Liver (tissue), 7 donors: ENCODE measurements at regions not wholly inside any gene's neighbourhood (a gene's known extent, or its start where the extent isn't known, plus 50 kb on each side); places are given as distances from the start of the nearest gene placed in this dataset.

Source experiments
- DNase-seq: peaks from one replicate; pipeline ENCODE4 v3.0.0-alpha.2; 2017; ENCODE audit warnings: low spot score
- H3K27ac ChIP-seq, 2 donors: one replicate each; pipeline ENCODE4 v1.7.0; 2013; ENCODE audit warnings: inconsistent platforms in 2 of 2, low read length in 2 of 2, control low read depth in 1 of 2, low read depth in 1 of 2, mild to moderate bottlenecking in 1 of 2
- H3K27me3 ChIP-seq, 4 donors: one replicate each; pipeline versions ENCODE4 v1.6.1 to v1.7.0; 2013; ENCODE audit warnings: low read length in 3 of 4, inconsistent platforms in 1 of 4, mild to moderate bottlenecking in 1 of 4, moderate library complexity in 1 of 4; ENCODE audit not compliant: control insufficient read depth in 4 of 4, insufficient read depth in 4 of 4
- H3K36me3 ChIP-seq, 4 donors: one replicate each; pipeline versions ENCODE4 v1.6.1 to v1.7.0; 2013; ENCODE audit warnings: low read length in 3 of 4, mild to moderate bottlenecking in 3 of 4, low read depth in 1 of 4, moderate library complexity in 1 of 4; ENCODE audit not compliant: control insufficient read depth in 4 of 4, insufficient read depth in 3 of 4
- H3K4me1 ChIP-seq, 4 donors: one replicate each; pipeline versions ENCODE4 v1.6.1 to v1.7.0; 2013; ENCODE audit warnings: low read length in 3 of 4, mild to moderate bottlenecking in 3 of 4, moderate library complexity in 1 of 4; ENCODE audit not compliant: control insufficient read depth in 4 of 4, insufficient read depth in 4 of 4
- H3K4me3 ChIP-seq, 3 donors: one replicate each; pipeline versions ENCODE4 v1.6.1 to v1.7.0; 2013; ENCODE audit warnings: low read length in 3 of 3, control low read depth in 1 of 3, low read depth in 1 of 3, mild to moderate bottlenecking in 1 of 3
- H3K9ac ChIP-seq, 2 donors: one replicate each; pipeline ENCODE4 v1.7.0; 2013; ENCODE audit warnings: low read length in 2 of 2, mild to moderate bottlenecking in 2 of 2, moderate library complexity in 2 of 2, control low read depth in 1 of 2, low read depth in 1 of 2
- H3K9me3 ChIP-seq, 4 donors: one replicate each; pipeline versions ENCODE4 v1.6.1 to v1.7.0; 2013; ENCODE audit warnings: low read length in 3 of 4; ENCODE audit not compliant: control insufficient read depth in 4 of 4
- ATF3 ChIP-seq: IDR thresholded peaks from 2 replicates; pipeline ENCODE4 v1.6.1; 2016; ENCODE audit warnings: antibody characterized with exemption
- EGR1 ChIP-seq, 2 donors: IDR thresholded peaks; 2 replicates each; pipeline ENCODE4 v1.6.1; 2016 to 2018; ENCODE audit warnings: antibody characterized with exemption in 2 of 2, low read depth in 2 of 2
- FOXA1 ChIP-seq: IDR thresholded peaks from 2 replicates; pipeline ENCODE4 v1.6.1; 2016; ENCODE audit warnings: antibody characterized with exemption
- FOXA2 ChIP-seq: IDR thresholded peaks from 2 replicates; pipeline ENCODE4 v1.6.1; 2016; ENCODE audit warnings: antibody characterized with exemption
- GABPA ChIP-seq, 2 donors: IDR thresholded peaks in 1 of 2; conservative IDR thresholded peaks in 1 of 2; 2 replicates each; pipeline ENCODE4 v1.6.1; 2016; ENCODE audit warnings: antibody characterized with exemption in 2 of 2, mild to moderate bottlenecking in 1 of 2, moderate library complexity in 1 of 2
- HNF4G ChIP-seq: IDR thresholded peaks from 2 replicates; pipeline ENCODE4 v1.6.1; 2016; ENCODE audit warnings: antibody characterized with exemption
- NR2F2 ChIP-seq: IDR thresholded peaks from 2 replicates; pipeline ENCODE4 v1.6.1; 2016; ENCODE audit warnings: antibody characterized with exemption
- RAD21 ChIP-seq, 2 donors: IDR thresholded peaks; 2 replicates each; pipeline ENCODE4 v1.6.1; 2016; ENCODE audit warnings: antibody characterized with exemption in 2 of 2, mild to moderate bottlenecking in 2 of 2
- RXRA ChIP-seq, 2 donors: IDR thresholded peaks; 2 replicates each; pipeline ENCODE4 v1.6.1; 2017 to 2018; ENCODE audit warnings: antibody characterized with exemption in 2 of 2, mild to moderate bottlenecking in 1 of 2
- TAF1 ChIP-seq: conservative IDR thresholded peaks from 2 replicates; pipeline ENCODE4 v1.6.1; 2016; ENCODE audit warnings: antibody characterized with exemption, mild to moderate bottlenecking
- YY1 ChIP-seq: IDR thresholded peaks from 2 replicates; pipeline ENCODE4 v1.6.1; 2016; ENCODE audit warnings: antibody characterized with exemption, mild to moderate bottlenecking
- whole genome bisulfite sequencing: extraction: QIAGEN DNeasy Blood & Tissue Kit; methylation state at CpG from one replicate; pipeline ENCODE4 v1.1.7; 2013; 5-methylcytosine and 5-hydroxymethylcytosine counted together
- TF ChIP-seq, protein P1 (sequence below): IDR thresholded peaks from 2 replicates; pipeline ENCODE4 v1.6.1; 2016; ENCODE audit warnings: antibody characterized with exemption, mild to moderate bottlenecking
- TF ChIP-seq, protein P2 (sequence below): IDR thresholded peaks from 2 replicates; pipeline ENCODE4 v1.6.1; 2016; ENCODE audit warnings: antibody characterized with exemption
- TF ChIP-seq, protein P3 (sequence below): IDR thresholded peaks from 2 replicates; pipeline ENCODE4 v1.6.1; 2016; ENCODE audit warnings: antibody characterized with exemption
- donor health status: healthy.
- donor health status: healthy.
- donor health status: healthy.
- donor health status: healthy.

DNA sequence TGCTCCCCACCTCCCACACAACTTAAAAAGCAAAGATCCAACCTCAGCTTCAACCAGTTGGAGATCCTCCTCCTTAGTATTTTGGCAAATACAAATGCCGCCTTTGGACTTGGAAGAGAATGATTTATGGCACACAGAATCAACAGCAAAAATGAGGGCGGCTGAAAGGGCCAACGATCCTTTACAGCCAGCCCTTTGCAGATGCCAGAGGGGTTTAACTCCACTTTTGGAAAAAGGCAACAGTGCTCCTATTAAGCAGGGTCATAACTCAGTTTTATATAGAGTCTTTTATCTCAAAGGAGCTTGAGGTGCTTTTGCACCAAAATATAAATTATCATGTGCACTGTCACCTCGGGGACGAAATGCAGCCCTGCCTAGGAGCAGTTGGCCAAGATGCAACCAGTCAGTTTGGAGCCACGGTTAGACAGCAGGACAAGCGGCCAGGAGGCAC is 56.7 kb upstream of the JCAD start:
- 86% methylated on average over 7 of the region's 7 CpGs for WGBS
- Histone ChIP-seq H3K4me1 (peaks cover 0 to 2% (median 0%) of the 10 kb centered on the region in 4 donors), H3K9ac (no peak overlapping the region), H3K9me3 (no peaks in the 10 kb centered on the region), H3K27ac (no peak overlapping the region), H3K27me3 (peaks cover 0 to 3% (median 0%) of the 10 kb centered on the region in 4 donors), H3K4me3 (no peak overlapping the region), H3K36me3 (no peaks in the 10 kb centered on the region)
- TF ChIP-seq RAD21 (IDR thresholded peaks at IDR 0.05) (no peak), ATF3 (no peak)
- DNase-seq: no peak

DNA sequence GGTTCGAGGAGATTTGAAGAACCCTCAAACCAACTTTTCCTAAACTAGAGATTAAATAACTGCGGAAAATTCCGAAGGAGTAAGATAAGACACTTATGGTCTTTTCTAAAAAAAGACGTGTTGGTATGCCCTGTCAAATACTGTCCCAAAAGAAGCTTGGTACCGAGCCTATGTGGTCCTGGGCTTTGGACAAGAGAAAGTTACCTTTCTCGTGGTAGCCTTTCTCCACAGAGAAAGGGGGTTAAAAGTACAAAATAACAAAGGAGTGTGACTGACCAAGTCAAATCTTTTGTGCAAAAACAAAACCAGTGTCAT is 56.2 kb upstream of the JCAD start:
- no peak overlapping the region for H3K27ac ChIP-seq
- no peaks in the 10 kb centered on the region for H3K36me3 ChIP-seq
- no peak overlapping the region for H3K4me3 ChIP-seq
- no peaks in the 10 kb centered on the region for H3K9me3 ChIP-seq
- peaks cover 0 to 3% (median 0%) of the 10 kb centered on the region in 4 donors for H3K27me3 ChIP-seq
- no peak overlapping the region for H3K9ac ChIP-seq
- H3K4me1 ChIP-seq: peaks cover 0 to 2% (median 0%) of the 10 kb centered on the region in 4 donors
- WGBS: 58% methylated on average over 6 of the region's 6 CpGs
- TF ChIP-seq GABPA (IDR thresholded peaks at IDR 0.05 in 1 of 2, conservative IDR thresholded peaks at IDR 0.05 in 1 of 2) (no peak), FOXA2 (no peak), EGR1 (IDR thresholded peaks at IDR 0.05; ENCODE audit: low read depth in 2 of 2) (no peak), RAD21 (IDR thresholded peaks at IDR 0.05) (no peak), NR2F2 (no peak), YY1 (no peak), TAF1 (no peak), RXRA (IDR thresholded peaks at IDR 0.05) (no peak), ATF3 (no peak), HNF4G (no peak), FOXA1 (no peak)
- TF ChIP-seq, protein P1, sequence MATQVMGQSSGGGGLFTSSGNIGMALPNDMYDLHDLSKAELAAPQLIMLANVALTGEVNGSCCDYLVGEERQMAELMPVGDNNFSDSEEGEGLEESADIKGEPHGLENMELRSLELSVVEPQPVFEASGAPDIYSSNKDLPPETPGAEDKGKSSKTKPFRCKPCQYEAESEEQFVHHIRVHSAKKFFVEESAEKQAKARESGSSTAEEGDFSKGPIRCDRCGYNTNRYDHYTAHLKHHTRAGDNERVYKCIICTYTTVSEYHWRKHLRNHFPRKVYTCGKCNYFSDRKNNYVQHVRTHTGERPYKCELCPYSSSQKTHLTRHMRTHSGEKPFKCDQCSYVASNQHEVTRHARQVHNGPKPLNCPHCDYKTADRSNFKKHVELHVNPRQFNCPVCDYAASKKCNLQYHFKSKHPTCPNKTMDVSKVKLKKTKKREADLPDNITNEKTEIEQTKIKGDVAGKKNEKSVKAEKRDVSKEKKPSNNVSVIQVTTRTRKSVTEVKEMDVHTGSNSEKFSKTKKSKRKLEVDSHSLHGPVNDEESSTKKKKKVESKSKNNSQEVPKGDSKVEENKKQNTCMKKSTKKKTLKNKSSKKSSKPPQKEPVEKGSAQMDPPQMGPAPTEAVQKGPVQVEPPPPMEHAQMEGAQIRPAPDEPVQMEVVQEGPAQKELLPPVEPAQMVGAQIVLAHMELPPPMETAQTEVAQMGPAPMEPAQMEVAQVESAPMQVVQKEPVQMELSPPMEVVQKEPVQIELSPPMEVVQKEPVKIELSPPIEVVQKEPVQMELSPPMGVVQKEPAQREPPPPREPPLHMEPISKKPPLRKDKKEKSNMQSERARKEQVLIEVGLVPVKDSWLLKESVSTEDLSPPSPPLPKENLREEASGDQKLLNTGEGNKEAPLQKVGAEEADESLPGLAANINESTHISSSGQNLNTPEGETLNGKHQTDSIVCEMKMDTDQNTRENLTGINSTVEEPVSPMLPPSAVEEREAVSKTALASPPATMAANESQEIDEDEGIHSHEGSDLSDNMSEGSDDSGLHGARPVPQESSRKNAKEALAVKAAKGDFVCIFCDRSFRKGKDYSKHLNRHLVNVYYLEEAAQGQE: no peak
- TF ChIP-seq, protein P2, sequence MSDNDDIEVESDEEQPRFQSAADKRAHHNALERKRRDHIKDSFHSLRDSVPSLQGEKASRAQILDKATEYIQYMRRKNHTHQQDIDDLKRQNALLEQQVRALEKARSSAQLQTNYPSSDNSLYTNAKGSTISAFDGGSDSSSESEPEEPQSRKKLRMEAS: no peak
- TF ChIP-seq, protein P3, sequence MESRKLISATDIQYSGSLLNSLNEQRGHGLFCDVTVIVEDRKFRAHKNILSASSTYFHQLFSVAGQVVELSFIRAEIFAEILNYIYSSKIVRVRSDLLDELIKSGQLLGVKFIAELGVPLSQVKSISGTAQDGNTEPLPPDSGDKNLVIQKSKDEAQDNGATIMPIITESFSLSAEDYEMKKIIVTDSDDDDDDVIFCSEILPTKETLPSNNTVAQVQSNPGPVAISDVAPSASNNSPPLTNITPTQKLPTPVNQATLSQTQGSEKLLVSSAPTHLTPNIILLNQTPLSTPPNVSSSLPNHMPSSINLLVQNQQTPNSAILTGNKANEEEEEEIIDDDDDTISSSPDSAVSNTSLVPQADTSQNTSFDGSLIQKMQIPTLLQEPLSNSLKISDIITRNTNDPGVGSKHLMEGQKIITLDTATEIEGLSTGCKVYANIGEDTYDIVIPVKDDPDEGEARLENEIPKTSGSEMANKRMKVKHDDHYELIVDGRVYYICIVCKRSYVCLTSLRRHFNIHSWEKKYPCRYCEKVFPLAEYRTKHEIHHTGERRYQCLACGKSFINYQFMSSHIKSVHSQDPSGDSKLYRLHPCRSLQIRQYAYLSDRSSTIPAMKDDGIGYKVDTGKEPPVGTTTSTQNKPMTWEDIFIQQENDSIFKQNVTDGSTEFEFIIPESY: no peak
- DNase-seq: no peak
